NCI-H82 treated with DMSO at 0.1 percent for 48 hours (cell line): ENCODE measurements at regions not wholly inside any gene's neighbourhood (a gene's known extent, or its start where the extent isn't known, plus 50 kb on each side); places are given as distances from the start of the nearest gene placed in this dataset.
"Not testable (repeated sequence)": the region's sequence is repeated elsewhere in the genome, so short reads cannot be mapped to it uniquely, and the experiment has no call there.

Experiments
- DNase-seq: peaks from one replicate; lab custom pipeline; 2025; ENCODE audit not compliant: unreplicated experiment; lab: John Stamatoyannopoulos, UW

- no peak for DNase-seq
These were observed 87.3 kb upstream of the ABCC4 start for GRCh38 chr13:95388420-95389079.

DNA sequence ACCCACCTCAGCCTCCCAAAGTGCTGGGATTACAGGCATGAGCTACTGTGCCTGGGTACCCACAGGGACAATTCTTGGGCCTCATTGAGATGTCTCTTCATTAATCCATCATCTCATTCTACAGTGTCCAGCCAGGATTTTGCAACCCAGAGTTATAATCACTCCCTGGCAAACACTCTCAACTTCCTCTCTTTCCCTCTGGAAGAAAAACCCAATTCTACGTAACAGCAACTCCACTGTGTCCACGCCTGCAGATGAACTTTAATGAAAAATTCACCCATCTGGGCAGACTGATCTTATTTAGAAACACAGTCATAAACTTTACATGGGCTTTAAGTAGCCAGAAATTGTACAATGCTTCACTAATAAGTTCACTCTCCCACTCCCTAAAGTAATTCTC is 90.1 kb upstream of the ABCC4 start:
- DNase-seq: no peak

GRCh38 chr13:95391785-95392184 is 90.5 kb upstream of the ABCC4 start:
- DNase-seq: no peak

DNA sequence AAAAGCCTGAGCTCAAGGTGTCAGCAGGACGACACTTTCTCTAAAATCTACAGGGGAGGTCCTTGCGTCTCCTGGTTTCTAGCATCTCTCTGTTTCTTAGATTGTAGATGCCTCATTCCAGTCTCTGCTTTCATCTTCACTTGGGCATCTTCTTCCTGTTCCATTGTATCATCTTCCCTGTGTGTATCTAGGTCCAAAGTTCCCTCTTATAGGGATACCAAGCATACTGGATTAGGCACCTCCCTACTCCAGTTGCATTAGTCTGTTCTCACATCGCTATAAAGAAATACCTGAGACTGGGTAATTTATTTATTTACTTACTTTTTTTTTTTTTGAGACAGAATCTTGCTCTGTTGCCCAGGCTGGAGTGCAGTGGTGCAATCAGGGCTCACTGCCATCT is 91.3 kb upstream of the ABCC4 start:
- DNase-seq: no peak

DNA sequence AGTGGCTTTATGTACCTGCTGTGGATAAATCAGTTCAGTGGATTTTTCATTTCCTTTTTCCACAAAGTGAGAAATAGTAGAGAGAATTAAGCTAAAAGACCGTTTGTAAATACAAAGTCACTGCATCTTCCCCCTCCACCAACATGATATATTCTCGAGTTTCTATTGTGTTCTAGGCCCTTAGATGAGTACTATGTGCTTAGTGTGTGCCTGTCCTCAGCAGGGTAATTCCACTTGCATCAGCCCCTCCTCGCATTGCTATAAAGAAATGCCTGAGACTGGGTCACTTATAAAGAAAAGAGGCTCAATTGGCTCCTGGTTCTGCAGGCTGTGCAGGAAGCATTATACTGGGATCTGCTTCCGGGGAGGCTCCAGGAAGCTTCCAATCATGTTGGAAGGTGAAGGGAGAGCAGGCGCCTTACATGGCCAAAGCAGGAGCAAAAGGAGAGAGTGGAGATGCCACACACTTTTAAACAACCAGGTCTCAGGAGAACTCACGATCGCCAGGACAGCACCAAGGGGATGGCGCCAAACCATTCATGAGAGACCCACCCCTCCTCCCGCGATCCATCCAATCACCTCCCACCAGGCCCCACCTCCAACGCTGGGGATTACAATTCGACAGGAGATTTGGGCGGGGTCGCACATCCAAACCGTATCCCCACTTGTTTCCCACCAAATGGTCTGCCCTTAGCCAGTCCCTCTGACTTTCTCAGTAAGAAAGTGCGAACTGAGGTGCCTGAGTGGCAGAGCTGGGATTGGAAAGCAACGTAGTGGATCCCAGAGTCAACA is 102.3 kb upstream of the ABCC4 start:
- DNase-seq: no peak

DNA sequence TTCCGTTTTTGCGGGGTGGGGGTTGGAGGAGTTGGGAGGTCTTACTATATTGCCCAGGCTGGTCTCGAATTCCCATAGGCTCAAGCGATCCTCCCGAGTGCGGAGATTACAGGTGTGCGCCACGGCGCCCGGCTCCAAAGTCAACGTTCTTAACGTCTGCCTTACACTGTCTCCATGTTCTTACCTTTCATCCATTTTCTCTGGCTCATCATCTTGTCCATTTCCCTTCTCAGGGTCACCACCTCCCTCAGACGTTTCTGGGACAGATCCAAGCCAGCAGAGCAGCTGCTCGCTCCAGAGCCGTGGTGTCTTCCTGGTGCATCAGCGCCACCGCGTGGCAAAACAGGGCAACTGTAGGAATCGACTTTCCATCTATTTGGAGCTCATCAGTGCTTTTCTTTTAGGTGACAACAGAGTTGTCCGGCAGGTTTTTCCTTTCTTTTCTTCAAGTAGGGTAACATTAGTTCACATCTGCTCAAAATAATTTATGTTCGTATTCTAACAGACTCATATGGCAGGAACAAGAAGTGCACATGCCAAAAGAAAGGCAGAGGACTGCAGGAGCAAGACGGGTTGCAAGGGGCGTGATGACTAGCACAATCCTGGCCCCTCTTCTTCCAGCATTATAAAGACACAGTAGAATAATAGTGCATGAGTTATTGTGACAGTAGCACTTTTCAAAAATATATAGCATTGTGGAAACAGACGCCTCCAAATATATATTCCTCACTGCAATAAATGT is 103.1 kb upstream of the ABCC4 start:
- no peak for DNase-seq

GRCh38 chr13:95406176-95406575 is 104.9 kb upstream of the ABCC4 start:
- no peak for DNase-seq

DNA sequence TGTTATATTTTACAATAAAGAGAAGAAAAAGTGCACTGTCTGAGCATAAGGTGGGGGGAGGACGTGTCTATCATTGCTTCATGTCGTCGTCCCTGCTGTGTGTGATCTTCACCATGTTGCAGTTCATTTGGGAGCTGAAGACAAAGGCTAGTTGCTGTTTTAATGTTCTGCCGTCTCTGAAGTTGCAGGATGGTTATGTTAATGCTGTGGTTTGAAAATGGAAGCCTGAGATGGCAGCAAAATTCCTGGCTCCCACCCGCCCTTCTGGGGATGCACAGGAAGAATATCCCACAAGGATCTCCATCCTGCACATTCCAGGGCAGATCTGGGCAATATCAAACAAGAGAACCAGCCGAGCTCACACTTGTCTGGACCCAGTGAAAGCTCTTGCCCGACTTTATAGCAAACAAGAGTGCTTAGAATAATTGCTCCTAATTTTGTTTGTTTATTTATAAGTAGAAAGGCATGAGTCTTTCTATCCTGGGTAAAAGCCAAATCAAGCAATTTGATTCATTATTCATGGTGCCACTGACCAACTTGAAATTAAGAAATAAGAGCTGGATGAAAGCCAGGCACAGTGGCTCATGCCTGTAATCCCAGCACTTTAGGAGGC is 110.3 kb upstream of the ABCC4 start:
- no peak for DNase-seq

DNA sequence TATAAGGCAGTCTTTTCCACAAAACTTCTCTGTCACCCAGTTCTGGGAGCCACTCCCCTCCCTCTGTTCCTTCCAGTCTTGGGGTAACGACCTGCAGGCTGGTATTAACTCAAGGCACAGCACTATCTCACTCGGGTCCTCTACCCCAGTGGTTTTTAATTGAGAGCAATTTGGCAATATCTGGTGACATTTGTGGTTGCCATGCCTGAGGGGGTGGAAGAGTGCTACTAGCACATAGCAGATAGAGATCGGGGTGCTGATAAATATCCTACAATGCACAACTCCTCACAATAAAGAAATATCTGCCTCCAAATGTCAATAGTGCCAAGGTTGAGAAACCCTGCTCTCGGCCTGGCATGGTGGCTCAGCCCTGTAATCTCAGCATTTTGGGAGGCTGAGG is 117.7 kb upstream of the ABCC4 start:
- DNase-seq: no peak

- DNase-seq: no peak
These were observed 119.2 kb upstream of the ABCC4 start for GRCh38 chr13:95420501-95420900.

DNA sequence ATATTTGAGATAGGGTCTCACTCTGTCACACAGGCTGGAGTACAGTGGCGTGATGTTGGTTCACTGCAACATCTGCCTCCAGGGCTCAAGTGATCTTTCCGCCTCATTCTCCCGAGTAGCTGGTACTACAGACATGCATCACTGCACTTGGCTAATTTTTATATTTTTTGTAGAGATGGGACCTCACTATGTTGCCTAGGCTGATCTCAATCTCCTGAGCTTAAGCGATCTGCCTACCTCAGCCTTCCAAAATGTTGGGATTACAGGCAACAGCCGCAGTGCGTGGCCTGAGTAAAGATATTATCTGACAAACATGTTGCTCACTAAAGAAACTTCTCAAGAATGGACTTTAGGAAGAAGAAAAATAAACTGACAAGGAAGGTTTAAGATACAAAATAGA is 125.4 kb upstream of the ABCC4 start:
- DNase-seq: no peak

DNA sequence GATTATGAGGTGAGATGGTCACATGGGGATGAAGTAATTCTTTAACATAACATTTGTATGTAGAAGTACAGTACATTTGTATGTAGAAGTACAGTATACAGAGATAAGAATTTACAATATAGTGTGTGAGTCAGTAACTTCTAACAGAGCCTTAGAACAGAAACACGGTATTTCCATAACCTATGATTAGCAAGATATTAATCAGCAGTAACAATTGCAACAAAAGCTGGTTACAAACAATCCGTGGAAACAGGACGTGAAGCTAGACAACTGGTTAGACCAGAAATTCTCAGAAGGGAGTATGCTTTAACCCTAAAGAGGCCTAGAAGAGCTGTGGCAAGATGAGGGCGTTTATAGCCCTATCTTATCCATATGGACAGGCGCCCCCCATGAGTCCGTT is 122.0 kb upstream of the CLDN10 start:
- not testable (repeated sequence) for DNase-seq

GRCh38 chr13:95432141-95432540 is 120.4 kb upstream of the CLDN10 start:
- DNase-seq: no peak

- DNase-seq: no peak
These were observed 119.0 kb upstream of the CLDN10 start for GRCh38 chr13:95433537-95433936.

- no peak for DNase-seq
These were observed 118.4 kb upstream of the CLDN10 start for GRCh38 chr13:95434111-95434510.

DNA sequence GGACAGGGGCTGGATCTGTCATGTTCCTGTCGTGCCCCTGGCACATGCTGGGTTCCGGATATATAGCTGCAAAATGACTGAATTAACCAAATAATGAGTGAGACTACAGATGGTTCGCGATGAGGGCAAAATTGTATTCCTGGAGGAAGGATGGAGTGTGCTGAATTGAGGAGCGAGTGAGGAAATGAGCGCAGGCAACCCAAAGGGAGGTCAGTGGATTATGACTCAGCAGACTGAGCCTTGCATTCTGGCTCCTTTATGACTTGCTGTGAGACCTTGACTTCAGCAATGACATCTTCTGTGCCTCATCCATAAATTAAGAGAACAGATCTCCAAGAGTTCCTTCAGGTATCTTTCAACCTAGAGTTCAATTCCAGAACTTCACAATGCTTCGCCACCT is 115.0 kb upstream of the CLDN10 start:
- no peak for DNase-seq

DNA sequence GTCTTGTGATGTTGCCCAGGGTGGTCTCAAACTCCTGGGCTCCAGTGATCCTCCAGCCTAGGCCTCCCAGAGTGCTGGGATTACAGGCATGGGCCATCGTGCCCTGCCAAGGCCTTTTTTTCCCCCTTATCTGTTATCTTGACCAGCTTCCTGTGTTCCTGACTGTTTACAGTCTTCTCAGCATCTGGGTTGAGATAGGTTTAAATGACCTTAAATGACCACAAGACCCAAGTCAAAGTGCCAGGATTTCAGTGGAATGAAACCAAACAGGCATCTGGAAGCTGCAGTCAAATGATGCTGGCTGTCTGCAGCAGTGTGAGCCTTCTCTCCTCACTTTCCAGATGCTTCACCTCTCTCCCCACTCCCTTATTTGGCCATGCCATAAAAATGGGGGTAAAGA is 114.2 kb upstream of the CLDN10 start:
- no peak for DNase-seq

DNA sequence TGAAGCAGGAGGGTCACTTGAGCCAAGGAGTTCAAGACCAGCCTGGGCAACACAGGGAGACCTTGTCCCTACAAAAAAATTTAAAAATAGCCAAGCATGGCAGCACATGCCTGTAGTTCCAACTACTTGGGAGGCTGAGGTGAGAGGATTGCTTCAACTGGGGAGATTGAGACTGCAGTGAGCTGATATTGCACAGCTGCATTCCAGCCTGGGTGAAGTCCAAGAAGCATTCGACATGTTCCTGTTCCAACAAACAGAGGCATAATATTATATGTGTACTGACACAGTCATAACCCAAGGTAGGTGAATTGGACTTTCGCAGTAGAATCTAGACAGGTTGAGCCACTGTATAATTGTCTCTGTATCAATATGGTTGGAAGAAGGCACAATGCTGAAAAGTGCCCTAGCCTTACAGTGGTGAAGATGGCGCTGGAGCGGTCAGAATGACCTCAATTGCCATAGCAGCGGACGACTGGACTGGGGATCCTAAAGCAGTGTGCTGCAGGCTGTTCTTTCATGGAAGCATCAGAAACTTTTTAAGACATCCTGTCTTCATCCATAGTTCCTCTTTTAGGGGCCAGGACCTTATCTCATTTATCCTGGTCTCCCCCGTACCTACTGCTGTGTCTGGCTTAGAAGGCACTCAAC is 112.0 kb upstream of the CLDN10 start:
- no peak for DNase-seq

- DNase-seq: no peak
These were observed 111.2 kb upstream of the CLDN10 start for GRCh38 chr13:95441326-95441725.

DNA sequence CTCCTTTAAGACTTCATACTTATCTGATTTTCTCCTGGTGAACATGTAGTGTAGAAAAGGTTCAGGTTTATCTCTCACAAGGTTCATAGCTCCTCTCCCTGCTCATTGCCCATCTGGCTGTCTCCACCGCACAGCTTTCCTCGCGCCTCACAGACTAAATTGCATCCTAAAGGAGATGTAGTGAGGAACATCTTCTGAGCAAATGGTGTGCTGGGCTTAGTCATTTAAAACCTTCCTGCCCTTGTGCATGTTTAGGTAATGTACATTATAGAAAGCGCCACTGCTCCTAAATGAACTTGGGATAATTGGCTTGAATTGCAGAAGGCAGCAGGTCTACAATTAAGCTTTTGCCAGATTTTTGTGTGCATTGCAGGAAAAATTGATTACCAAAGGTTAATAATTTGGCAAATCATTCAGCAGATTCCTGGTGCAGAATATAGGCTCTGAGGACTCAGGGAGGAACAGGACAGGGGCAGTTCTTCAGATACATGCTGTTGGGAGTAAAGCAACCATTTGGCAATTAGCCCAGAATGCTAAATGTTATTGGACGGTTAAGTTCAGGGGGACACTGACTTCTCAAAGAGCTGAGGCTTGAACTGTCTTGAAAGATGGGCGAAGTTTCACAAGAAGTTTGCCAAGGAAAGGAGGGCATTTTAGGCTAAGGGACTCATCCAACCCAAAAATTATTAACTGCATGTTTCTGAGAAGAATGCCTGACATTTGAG is 108.4 kb upstream of the CLDN10 start:
- no peak for DNase-seq

DNA sequence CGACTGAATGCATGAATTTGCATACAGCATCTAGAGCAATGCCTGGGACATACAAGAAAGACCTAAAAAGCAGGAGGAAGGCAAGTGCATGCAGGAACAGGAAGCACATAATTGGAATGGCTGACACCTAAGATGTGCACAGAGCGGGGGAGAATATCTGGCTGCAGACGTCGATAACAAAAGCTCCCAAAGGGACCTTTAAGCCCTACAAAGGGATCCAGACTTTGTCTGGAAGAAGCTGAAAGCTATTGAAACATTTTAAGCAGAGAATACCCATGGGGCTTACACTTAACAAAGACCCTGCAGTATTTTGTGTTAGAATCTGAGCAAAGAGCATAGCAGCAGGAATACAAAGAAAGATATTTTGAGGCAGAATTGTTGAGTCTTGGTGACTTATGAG is 107.4 kb upstream of the CLDN10 start:
- DNase-seq: no peak
